Astrocyte (in vitro differentiated cells and primary cell): ENCODE measurements at regions not wholly inside any gene's neighbourhood (a gene's known extent, or its start where the extent isn't known, plus 50 kb on each side); places are given as distances from the start of the nearest gene placed in this dataset.

Source experiments
- DNase-seq: peaks from one replicate; pipeline ENCODE4 v3.0.0-alpha.2; 2010; ENCODE audit warnings: low read depth
- FAIRE-seq: peaks from 2 replicates; lab custom pipeline; 2011; peaks lifted over from hg19 to GRCh38; lab: Jason Lieb, UNC
- H2AFZ ChIP-seq: 2 replicates; pipeline ENCODE4 v1.6.0; 2012; ENCODE audit warnings: low read depth, low read length, inconsistent platforms
- H3K27ac ChIP-seq: 2 replicates; pipeline ENCODE4 v1.5.1; 2011; ENCODE audit warnings: low read depth, low read length, inconsistent platforms
- H3K27me3 ChIP-seq: 2 replicates; pipeline ENCODE4 v1.6.0; 2011; ENCODE audit warnings: low read length, inconsistent platforms; ENCODE audit not compliant: insufficient read depth
- H3K36me3 ChIP-seq: 2 replicates; pipeline ENCODE4 v1.5.1; 2011; ENCODE audit warnings: low read length, inconsistent platforms; ENCODE audit not compliant: insufficient read depth
- H3K4me1 ChIP-seq: 2 replicates; pipeline ENCODE4 v1.5.1; 2011; ENCODE audit warnings: low read length, inconsistent platforms; ENCODE audit not compliant: insufficient read depth
- H3K4me2 ChIP-seq: 2 replicates; pipeline ENCODE4 v1.6.0; 2012; ENCODE audit warnings: low read length, inconsistent platforms
- H3K4me3 ChIP-seq: 2 replicates; pipeline ENCODE4 v1.5.1; 2011; ENCODE audit warnings: low read depth, mild to moderate bottlenecking, low read length, inconsistent platforms; ENCODE audit not compliant: insufficient read depth
- H3K79me2 ChIP-seq: 2 replicates; pipeline ENCODE4 v1.6.0; 2012; ENCODE audit warnings: mild to moderate bottlenecking, low read length, inconsistent platforms; ENCODE audit not compliant: insufficient read depth
- H3K9ac ChIP-seq: 2 replicates; pipeline ENCODE4 v1.6.0; 2012; ENCODE audit warnings: mild to moderate bottlenecking, low read length, inconsistent platforms
- H3K9me3 ChIP-seq: 2 replicates; pipeline ENCODE4 v1.5.1; 2012; ENCODE audit warnings: low read depth, mild to moderate bottlenecking, low read length, inconsistent platforms; ENCODE audit not compliant: insufficient read depth
- H4K20me1 ChIP-seq: 2 replicates; pipeline ENCODE4 v1.6.0; 2012; ENCODE audit warnings: low read length, inconsistent platforms; ENCODE audit not compliant: insufficient read depth
- H3K27ac Mint-ChIP-seq: one replicate; pipeline ENCODE4 v1.8.0; 2021; ENCODE audit warnings: mild to moderate bottlenecking, mixed read lengths; ENCODE audit not compliant: unreplicated experiment
- H3K27me3 Mint-ChIP-seq: one replicate; pipeline ENCODE4 v1.8.0; 2021; ENCODE audit warnings: low read depth, mixed read lengths; ENCODE audit not compliant: unreplicated experiment
- H3K36me3 Mint-ChIP-seq: one replicate; pipeline ENCODE4 v1.8.0; 2021; ENCODE audit warnings: low read depth, mixed read lengths; ENCODE audit not compliant: unreplicated experiment
- H3K4me1 Mint-ChIP-seq: one replicate; pipeline ENCODE4 v1.8.0; 2021; ENCODE audit warnings: low read depth, mixed read lengths; ENCODE audit not compliant: unreplicated experiment
- H3K4me3 Mint-ChIP-seq: one replicate; pipeline ENCODE4 v1.8.0; 2021; ENCODE audit warnings: mild to moderate bottlenecking, moderate library complexity, mixed read lengths; ENCODE audit not compliant: unreplicated experiment
- H3K9me3 Mint-ChIP-seq: one replicate; pipeline ENCODE4 v1.8.0; 2021; ENCODE audit warnings: mild to moderate bottlenecking, mixed read lengths; ENCODE audit not compliant: unreplicated experiment
- CTCF ChIP-seq: IDR thresholded peaks from 2 replicates; pipeline ENCODE4 v1.5.1; 2011; ENCODE audit warnings: low read depth, mild to moderate bottlenecking, inconsistent platforms, low read length, moderate library complexity; ENCODE audit not compliant: insufficient read depth
- EZH2 ChIP-seq: IDR thresholded peaks from 2 replicates; pipeline ENCODE4 v1.6.1; 2012; ENCODE audit warnings: mild to moderate bottlenecking, low read length, inconsistent platforms; ENCODE audit not compliant: insufficient read depth

GRCh38 chr9:73344060-73344459 lies 192.4 kb downstream of the ANXA1 start:
- H3K4me3 ChIP-seq: no peak overlapping the region
- no peak overlapping the region for H3K4me2 ChIP-seq
- Mint-ChIP-seq H3K36me3 (no peaks in the 10 kb centered on the region), H3K27me3 (peaks cover 1% of the 10 kb centered on the region), H3K27ac (no peak overlapping the region), H3K4me3 (no peak overlapping the region), H3K4me1 (no peaks in the 10 kb centered on the region), H3K9me3 (no peaks in the 10 kb centered on the region)
- no peaks in the 10 kb centered on the region for H3K79me2 ChIP-seq
- no peak for FAIRE-seq
- no peak for DNase-seq
- H3K4me1 ChIP-seq: no peaks in the 10 kb centered on the region
- no peak overlapping the region for H2AFZ ChIP-seq
- no peak overlapping the region for H3K27ac ChIP-seq
- no peaks in the 10 kb centered on the region for H3K36me3 ChIP-seq
- no peak for TF ChIP-seq EZH2
- TF ChIP-seq CTCF: no peak
- H3K9ac ChIP-seq: no peak overlapping the region
- no peaks in the 10 kb centered on the region for H3K9me3 ChIP-seq
- H4K20me1 ChIP-seq: no peaks in the 10 kb centered on the region
- no peaks in the 10 kb centered on the region for H3K27me3 ChIP-seq

GRCh38 chr9:73347123-73347522 lies 195.5 kb downstream of the ANXA1 start:
- H3K36me3 Mint-ChIP-seq: no peaks in the 10 kb centered on the region

More at GRCh38 chr9:73347123-73347522, 195.5 kb downstream of the ANXA1 start:
- no peaks in the 10 kb centered on the region for H3K36me3 ChIP-seq
- H4K20me1 ChIP-seq: no peaks in the 10 kb centered on the region
- no peak overlapping the region for H3K4me3 Mint-ChIP-seq
- H3K4me1 ChIP-seq: no peaks in the 10 kb centered on the region
- FAIRE-seq: no peak
- no peaks in the 10 kb centered on the region for H3K4me1 Mint-ChIP-seq
- H3K79me2 ChIP-seq: no peaks in the 10 kb centered on the region
- H3K27me3 Mint-ChIP-seq: no peaks in the 10 kb centered on the region
- H3K4me3 ChIP-seq: no peak overlapping the region
- no peak overlapping the region for H3K27ac ChIP-seq
- no peaks in the 10 kb centered on the region for H3K9me3 ChIP-seq
- H3K9ac ChIP-seq: no peak overlapping the region
- H2AFZ ChIP-seq: no peak overlapping the region
- TF ChIP-seq EZH2: no peak
- TF ChIP-seq CTCF: no peak
- no peak overlapping the region for H3K4me2 ChIP-seq
- peak; percentile 3 for DNase-seq
- H3K27me3 ChIP-seq: no peaks in the 10 kb centered on the region
- no peaks in the 10 kb centered on the region for H3K9me3 Mint-ChIP-seq
- no peak overlapping the region for H3K27ac Mint-ChIP-seq
